NAMALWA (cell line): ENCODE measurements at regions not wholly inside any gene's neighbourhood (a gene's known extent, or its start where the extent isn't known, plus 50 kb on each side); places are given as distances from the start of the nearest gene placed in this dataset.

Experiments
- DNase-seq: peaks from one replicate; pipeline ENCODE4 v3.0.0-alpha.2; 2015; ENCODE audit warnings: low spot score

- no peak for DNase-seq
Measured at GRCh38 chr3:5618170-5618569, 430.7 kb downstream of the EDEM1 start.

- no peak for DNase-seq
Measured at GRCh38 chr3:5630406-5630805, 442.9 kb downstream of the EDEM1 start.

DNA sequence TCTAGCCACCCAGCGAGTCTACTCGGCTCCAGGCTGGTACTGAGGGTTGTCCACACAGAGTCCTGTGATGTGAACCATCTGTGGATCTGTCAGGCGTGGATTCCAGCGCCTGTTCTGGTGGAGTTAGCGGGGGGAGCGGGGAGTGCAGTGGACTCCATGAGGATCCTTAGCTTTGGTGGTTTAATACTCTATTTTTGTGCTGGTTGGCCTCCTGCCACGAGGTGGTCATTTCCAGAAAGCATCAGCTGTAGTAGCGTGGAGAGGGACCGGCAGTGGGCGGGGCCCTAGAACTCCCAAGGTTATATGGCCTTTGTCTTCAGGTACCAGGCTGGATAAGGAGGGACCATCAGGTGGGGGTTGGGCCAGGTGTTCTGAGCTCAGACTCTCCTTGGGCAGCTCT is 446.5 kb downstream of the EDEM1 start:
- no peak for DNase-seq

DNA sequence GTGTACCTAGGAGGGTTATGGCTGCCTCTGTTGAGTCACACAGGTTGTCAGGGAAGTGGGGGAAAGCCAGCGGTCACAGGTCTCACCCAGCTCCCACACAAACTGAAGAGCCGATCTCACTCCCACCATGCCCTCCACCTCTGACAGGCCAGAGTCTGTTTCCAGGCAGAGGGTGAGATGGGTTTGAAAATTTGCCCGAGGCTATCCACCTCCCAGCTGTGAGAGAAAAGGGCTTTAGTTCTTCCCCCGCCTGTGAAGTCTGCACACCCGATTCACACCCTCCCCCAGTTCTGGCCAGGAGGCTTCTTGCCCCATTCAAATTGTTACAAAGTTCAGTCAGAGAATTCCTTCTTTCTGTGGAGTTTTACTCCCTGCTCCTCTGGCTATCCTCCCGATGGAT is 446.9 kb downstream of the EDEM1 start:
- DNase-seq, result no peak

- no peak for DNase-seq
Measured at GRCh38 chr3:5635746-5636145, 448.2 kb downstream of the EDEM1 start.

- DNase-seq, result no peak
Measured at GRCh38 chr3:5638550-5638949, 451.0 kb downstream of the EDEM1 start.

- no peak for DNase-seq
Measured at GRCh38 chr3:5644773-5645670, 457.5 kb downstream of the EDEM1 start.

GRCh38 chr3:5645692-5646410 is 458.3 kb downstream of the EDEM1 start:
- no peak for DNase-seq

- no peak for DNase-seq
Measured at GRCh38 chr3:5650303-5650702, 462.8 kb downstream of the EDEM1 start.

DNA sequence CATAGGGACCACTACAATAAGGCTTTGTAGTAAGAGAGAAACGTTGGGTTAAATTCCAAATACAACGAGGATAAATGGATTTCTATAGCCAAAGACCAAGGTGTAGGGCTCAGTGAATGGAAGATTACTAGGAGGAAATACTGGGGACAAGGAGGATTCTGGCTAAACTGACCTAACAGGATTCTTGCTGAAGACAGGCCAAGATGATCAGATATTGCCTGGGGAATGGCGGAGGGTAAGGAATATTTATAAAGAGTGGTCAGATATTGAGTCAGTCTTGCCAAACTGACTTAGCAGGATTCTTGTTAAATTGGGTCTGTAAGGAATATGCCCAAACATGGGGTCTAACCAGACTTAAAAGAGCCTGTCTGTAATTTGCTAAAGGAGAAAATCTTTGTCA is 463.8 kb downstream of the EDEM1 start:
- no peak for DNase-seq

DNA sequence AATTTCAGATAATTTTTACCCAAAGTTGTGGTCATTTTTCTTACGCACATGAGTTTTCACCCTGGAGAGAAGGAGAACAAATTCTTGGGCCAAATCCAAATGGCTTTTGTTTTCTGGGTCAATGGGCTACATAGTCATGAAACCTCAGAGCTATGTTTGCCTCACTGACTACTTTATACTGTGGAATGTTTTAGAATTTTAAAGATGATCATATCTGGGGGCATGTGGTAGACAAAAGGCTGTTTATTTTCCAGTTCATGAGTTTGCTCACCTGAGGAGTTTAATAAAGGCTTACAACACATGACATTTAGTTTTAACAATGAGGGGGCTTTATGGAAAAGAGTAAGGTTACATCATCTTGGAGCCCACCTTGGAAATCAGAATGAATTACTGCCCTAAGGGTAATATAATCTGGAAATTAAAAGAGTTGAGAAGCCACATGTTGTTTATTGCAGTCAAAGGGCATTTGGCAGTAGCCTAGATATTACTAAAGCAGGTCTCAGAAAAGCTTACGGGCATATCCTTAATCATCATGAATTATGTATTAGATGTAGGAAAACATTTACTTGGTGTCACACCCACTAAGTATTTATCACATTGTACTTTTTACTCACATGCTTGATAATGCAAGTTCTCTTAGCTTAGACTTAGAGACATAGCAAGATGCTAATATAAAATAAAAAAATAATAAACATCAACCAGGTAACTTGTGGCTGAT is 466.1 kb downstream of the EDEM1 start:
- no peak for DNase-seq

DNA sequence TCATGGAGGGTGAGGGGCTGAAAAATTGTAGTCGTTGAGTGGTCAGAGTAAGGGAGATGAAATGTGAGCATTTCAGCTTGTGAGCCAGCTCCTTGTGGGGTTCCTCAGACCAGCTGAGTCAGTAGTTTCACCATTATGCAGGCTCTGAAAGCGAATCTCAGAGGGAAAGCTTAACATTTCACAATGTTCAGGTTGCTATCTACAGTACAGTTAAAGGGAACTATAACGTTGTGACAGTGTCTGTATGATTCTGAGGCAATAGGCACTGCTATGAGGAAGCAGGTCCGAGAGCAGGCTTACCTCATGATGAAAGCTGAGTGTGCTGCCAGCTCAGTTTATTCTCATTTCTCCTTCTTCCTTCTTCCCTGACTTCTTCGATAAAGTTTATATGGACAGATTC is 469.6 kb downstream of the EDEM1 start:
- no peak for DNase-seq

DNA sequence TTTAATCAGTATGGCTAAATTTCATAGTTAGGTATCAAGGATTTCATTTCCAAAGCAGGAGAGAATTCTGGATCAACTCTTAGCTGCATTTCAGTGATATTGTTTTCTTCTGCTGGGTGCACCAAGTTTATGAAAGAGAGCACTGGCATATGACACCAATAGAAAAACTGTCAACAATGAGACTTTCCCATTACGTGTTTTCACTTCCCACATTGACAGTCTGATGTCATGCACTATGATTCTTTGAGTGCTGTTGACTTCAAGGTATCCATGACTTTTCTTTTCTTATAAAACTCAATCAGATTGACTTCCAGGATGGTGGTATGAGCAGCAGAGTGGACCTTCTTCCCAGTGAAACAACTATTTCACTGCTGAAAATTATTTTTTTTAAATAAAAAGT is 476.1 kb downstream of the EDEM1 start:
- DNase-seq, result no peak

DNA sequence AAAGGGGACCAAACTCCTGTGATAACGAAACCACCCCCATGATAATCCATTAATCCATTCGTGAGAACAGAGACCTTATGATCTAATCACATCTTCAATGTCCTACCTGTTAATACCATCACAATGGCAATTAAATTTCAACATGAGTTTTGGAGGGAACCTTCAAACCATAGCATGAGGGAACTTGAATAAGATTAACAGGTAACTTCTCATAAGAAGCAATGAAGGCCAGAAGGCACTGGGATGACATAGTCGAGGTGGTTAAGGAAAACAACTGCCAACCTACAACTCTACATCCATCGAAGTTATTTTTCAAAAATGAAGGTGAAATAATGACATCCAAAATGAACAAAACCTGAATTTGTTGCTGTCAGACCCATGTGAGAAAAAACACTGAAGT is 478.9 kb downstream of the EDEM1 start:
- DNase-seq, result no peak

DNA sequence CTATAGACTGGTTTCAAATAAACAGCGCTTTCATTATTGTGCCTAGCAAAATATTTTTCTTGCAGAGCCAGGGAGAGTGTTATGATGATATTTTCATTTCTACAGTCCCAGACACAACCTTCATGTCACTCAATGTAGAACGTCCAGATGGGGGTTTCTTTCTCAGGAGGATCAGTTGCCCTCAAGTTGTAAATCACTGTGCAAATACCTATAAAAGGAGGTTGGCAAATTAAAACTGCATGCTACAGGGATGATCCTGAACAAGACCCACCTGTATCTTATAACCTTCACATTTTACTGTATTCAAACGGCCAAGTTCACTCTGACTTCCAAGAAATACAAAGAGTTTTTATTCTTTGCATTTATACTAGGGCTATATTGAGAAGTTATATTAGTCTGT is 486.0 kb downstream of the EDEM1 start:
- DNase-seq, result no peak

DNA sequence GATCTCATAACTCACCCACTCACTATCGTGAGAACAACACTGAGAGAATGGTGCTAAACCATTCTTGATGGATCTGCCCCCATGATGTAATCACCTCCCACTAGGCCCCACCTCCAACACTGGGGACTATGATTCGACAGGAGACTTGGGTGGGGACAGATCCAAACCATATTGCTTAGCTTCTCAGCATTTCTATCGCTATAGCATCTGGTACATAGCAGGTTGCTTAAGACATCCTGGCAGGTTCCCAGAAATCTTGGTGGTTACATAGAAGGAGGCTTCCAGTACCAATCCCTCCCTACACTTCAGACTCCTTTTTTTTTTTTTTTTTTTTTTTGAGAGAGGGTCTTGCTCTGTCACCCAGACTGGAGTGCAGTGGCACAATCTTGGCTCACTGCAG is 487.8 kb downstream of the EDEM1 start:
- no peak for DNase-seq

- DNase-seq, result no peak
Measured at GRCh38 chr3:5677555-5677954, 490.0 kb downstream of the EDEM1 start.

DNA sequence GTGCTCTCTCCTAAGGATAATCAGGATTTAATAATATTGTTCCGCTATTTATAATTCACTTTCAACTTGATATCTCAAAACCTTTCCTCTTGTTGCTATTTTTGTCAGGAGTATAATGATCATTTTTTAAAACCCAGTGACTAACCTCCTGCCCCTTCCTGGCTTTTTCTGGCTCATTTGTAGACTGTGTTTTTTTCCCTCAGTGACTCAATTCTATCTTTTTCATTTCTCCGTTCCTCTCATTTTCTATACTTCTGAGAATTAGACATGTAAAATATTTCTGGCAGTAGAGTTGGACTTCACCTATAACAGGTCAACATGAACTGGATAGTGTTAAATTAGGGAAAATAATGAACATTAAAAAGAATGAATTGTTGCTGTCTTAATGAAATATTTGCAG is 490.7 kb downstream of the EDEM1 start:
- no peak for DNase-seq

GRCh38 chr3:5678844-5679243 is 491.3 kb downstream of the EDEM1 start:
- DNase-seq, result no peak

- DNase-seq, result no peak
Measured at GRCh38 chr3:5687230-5687629, 499.7 kb downstream of the EDEM1 start.

DNA sequence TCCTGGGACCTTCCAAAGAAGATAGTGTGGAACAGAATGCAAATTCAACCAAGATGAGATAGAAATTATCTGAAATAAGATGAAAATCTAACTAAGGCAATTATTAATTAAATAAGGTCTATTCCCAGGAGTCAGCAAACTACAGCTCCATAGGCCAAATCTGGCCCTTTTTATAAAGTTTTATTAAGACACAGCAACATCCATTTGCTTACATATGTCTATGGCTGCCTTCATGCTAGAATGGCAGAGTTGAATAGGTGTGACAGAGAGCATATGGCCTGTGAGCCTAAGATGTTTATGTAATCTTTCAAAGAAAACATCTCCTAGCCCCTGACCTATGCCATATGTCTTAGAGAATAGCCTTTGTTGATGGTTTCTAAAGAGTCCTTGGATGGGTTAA is 503.0 kb downstream of the EDEM1 start:
- no peak for DNase-seq

DNA sequence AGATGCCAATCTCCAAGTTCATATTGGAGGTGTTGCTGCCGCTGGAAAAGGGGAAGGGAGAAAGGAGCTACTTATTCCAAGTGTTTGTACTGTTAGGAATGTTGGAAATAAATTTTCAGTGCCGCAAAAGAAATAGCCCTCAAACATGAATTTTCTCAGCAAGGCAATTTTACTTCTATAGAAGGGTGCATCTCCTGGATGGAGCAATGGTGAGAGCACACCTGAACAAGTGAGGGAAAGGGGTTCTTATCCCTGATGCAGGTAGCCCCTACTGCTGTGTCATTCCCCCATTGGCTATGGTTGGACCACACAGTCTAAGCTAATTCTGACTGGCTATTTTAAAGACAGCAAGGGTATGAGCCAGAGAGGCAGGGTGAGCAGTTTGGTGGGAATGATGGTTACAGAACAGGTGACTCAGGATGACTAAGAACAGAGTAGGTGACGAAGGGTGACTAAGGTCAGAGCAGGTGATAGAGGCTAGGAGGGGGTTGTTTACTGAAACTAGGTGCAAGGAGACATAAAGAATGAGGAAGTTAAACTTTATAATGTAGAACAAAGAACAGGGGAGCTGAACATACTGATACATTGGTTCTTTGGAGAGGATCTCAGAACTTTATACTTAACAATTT is 503.5 kb downstream of the EDEM1 start:
- no peak for DNase-seq
